NCI-H748 treated with DMSO at 0.1 percent for 48 hours (cell line): ENCODE measurements at regions not wholly inside any gene's neighbourhood (a gene's known extent, or its start where the extent isn't known, plus 50 kb on each side); places are given as distances from the start of the nearest gene placed in this dataset.
"Not testable (repeated sequence)": the region's sequence is repeated elsewhere in the genome, so short reads cannot be mapped to it uniquely, and the experiment has no call there.

Experiments used
- DNase-seq: peaks from one replicate; lab custom pipeline; 2025; lab: John Stamatoyannopoulos, UW

GRCh38 chr12:25794571-25794970 lies 163.9 kb upstream of the RASSF8 start:
- no peak for DNase-seq

DNA sequence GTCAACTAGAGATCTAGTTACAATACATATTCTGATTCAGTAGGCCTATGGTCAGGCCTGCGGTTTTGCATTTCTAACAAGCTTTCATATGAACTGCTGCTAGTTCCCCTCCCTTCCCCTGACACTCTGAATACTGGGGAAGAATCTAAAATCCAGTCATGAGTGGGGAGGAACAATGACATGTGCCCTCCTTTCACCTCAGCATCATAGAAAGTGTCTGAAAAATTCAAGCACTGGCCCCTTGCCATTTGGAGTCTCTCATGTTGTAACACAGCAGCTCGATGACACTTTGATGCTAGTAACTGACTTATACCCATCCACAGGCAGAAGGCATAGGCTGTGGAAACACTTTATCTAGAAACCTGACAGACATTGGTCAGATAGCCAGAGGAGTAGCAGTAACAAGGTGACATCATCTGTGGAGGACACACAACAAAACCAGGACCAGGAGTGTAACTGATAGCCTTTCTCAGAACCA lies 161.9 kb upstream of the RASSF8 start:
- DNase-seq = no peak

DNA sequence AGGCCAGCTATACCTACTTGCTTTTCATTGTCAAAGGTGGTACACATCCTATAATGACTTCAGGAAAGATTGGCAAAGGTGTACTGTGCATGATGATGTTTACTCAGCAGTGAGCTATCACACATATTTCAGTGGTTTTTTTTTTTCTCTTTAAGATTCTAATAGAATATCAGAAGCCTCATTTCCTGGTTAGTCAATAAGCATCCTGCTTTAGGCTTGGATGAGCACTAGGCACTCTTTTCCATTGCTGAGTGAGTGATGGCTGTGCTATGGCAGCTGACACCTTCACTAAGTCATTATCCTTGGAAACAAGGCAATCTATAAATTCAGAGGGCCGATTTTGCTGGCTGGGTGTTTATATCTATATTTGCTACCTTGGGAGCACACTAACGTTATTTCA lies 161.1 kb upstream of the RASSF8 start:
- DNase-seq = no peak

DNA sequence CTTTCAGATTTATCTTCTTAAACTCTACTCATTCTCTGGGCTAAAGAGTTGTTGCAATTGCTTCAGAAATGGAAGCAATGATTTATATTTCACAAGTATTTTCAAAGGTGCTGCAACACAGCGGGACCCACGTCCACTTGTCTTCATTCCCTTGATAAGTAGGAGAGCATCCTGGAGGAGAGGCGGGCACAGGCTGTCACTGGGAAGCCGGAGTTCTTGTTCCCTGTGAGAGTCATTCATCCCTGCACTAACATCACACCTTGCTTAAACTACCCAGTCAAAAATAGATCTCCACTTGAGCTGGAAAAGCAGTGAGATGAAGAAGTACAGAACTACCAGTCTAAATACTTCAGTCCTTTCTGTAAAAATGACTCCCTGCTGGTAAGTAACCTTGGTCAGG lies 160.5 kb upstream of the RASSF8 start:
- DNase-seq = no peak

GRCh38 chr12:25800101-25800500 lies 158.4 kb upstream of the RASSF8 start:
- no peak for DNase-seq

DNA sequence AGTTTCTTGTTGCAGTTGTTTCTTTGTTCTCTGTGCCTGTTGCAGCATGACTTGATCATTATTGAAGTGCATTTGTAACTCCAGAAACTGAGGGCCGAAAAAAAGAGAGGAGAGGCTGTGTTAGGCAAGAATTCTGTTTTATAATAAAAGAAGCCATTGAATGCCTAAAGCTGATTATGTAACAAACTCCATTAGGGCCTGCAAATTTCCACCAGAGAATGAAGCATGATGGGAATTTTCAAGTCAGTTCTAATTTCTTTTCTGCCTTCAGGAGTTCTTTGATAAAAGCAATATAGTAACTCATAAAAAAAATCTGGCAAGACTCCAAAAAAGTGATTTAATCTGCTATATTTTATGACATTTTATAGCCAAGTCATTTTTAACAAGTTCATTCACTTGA lies 156.7 kb upstream of the RASSF8 start:
- DNase-seq = no peak

DNA sequence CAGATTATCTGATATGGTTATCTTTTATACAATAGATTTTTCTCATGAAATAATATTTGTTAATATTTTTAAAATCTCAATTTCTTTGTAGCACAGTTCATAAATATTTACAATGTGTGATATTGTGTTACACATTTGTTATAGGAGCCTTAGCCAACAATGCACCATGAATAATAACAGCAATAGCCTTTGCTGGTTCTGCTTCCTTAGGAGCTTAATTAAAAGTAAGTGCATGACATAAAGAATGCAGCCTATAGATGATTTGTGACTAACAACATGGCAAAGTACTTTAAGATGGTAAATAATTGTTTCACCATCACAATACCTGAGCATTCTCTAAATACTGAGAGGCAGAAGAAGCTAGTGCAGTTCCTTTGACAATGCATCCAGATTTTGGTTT lies 156.3 kb upstream of the RASSF8 start:
- DNase-seq = no peak

- not testable (repeated sequence) for DNase-seq
Observed at GRCh38 chr12:25803029-25803664, 155.3 kb upstream of the RASSF8 start.

- DNase-seq = not testable (repeated sequence)
Observed at GRCh38 chr12:25804286-25804685, 154.2 kb upstream of the RASSF8 start.

GRCh38 chr12:25806271-25806670 lies 152.2 kb upstream of the RASSF8 start:
- no peak for DNase-seq

DNA sequence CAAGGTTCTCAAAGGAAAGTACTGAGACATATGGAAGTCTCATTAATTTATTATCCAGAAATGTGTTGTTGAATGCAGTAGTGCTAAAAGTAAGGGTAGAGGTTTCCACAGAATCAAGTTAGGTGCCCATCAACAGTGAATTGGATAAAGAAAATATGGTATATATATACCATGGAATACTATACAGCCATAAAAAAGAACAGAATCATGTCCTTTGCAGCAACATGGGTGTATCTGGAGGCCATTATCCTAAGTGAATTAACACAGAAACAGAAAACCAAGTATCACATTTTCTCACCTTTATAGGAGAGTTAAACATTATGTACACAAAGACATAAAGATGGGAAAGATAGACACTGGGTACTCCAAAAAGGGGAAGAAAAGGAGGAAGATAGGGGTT lies 149.9 kb upstream of the RASSF8 start:
- DNase-seq = no peak

DNA sequence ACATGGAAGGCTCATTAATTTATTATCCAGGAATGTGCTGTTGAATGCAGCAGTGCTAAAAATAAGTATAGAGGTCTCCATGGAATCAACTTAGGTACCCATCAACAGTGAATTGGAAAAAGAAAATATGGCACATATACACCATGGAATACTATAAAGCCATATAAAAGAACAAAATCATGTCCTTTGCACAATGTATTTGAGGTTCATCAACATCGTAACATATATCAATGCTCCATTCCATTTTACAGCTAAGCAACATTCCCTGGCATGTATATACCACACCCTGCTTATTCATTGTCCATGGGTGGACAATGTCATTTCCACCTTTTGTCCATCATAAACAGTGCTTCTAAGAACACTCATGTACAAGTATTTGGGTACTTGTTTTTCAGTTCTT lies 147.8 kb upstream of the RASSF8 start:
- no peak for DNase-seq

DNA sequence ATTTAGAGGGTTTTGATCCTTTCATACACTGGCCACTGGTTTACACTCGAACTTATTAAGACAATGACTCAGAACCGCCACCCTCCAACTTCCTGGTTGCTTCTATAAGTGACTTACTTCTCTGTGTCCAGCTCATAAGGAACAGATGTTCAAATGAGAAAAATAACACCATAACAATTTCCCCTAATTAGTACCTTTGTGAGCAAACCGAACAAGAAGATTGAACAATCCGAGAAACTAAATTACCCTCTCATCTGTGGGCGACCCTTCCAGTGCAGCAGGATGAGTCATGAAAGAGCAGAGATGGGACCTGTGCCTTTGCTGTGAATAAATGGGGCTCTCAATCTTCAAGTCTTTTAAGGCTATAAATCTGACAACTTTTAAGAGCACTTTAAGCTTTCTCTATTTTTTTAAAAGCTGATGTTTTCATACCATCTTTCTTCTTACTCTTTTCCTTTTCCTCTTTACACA lies 146.8 kb upstream of the RASSF8 start:
- no peak for DNase-seq

- no peak for DNase-seq
Observed at GRCh38 chr12:25812295-25812694, 146.2 kb upstream of the RASSF8 start.

DNA sequence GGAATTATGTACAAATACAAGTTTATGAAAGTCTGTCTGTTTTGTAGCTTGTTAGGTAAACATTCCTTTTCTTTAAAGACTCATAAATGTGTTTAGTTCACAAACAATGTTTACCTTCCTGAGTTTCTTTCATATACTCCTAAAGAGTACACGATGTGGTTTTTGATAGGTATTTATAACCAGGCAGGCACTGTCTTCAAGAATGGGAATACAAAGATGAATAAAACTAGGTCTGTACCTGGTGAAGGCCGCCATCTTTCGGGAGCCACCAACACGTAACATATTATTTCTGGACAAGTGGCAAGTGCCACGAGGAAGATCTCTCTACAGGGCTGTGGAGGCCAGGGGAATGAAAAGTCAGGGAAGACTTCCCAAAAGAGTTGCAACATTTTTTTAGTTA lies 144.6 kb upstream of the RASSF8 start:
- no peak for DNase-seq

GRCh38 chr12:25816637-25817036 lies 141.8 kb upstream of the RASSF8 start:
- no peak for DNase-seq

GRCh38 chr12:25817166-25817565 lies 141.3 kb upstream of the RASSF8 start:
- DNase-seq = no peak

DNA sequence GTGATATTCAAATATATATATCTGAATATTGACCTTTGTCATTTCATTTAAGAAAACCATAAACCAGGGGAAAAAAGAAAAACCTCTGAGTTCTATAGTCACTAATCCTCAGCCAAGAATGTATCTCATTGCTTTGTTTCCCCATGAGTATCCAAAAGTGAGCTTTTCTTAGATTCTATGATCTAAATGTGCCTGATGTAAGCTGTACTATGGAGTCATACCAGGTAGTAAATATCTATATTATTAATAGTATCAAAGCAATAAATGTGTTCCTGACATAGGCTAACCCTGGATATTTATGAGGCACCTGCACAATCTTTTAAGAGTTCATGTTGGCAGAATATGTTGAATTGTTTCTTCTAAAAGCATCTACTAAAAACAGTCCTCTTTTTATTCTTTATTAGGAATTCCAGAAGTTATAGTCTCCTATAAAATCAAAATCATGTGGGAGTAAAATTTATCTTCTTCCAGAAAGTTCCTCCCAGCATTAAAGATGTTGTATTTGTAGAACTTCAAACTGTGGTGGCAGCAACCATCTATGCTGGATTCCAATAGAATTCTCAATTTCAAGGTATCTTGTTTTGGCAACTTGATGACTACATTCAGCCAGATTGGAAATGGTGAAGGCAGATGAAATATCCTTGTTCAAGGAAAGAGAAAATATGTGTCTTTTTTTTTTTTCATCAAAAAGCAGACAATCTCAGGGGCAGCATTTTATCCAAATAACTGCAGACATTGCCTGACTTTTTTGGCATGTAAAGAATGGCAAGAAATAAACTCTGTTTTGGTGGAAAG lies 139.7 kb upstream of the RASSF8 start:
- DNase-seq = no peak

DNA sequence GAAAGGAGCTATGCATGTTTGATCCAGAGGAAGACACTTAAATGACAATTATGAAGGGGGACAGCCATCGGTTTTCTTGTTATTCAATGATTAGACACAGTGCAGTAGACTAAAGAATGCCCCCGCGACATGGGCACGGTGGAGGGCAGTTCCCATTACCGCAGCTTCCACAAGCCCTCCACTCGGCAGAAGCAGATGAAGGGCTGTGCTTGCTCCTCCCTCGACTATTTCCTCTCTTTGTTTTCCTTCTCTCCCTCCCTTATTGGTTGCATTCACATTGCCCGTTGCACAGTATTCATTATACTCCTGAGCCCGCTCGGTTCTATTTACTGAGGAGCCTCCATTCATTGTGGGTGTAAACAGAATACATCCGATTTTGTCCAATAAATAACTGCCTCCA lies 138.8 kb upstream of the RASSF8 start:
- no peak for DNase-seq

DNA sequence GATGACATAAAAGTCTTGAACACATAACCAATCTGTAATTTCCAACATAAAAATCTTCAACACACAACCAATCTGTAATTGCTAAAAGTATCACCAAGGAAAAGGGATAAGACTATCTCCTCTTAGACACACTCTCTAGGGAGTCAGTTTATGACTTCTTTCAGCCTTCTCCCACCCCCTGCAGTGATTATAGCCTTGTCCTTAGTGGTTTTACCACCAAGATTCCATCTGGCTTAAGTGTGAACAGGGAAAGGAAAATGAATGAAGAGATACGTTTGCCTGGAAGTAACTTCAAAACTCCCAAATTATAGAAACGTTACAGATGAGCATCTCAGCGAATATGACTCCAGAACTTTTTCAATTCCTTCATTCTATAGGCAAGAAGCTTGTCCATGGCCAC lies 136.2 kb upstream of the RASSF8 start:
- no peak for DNase-seq

DNA sequence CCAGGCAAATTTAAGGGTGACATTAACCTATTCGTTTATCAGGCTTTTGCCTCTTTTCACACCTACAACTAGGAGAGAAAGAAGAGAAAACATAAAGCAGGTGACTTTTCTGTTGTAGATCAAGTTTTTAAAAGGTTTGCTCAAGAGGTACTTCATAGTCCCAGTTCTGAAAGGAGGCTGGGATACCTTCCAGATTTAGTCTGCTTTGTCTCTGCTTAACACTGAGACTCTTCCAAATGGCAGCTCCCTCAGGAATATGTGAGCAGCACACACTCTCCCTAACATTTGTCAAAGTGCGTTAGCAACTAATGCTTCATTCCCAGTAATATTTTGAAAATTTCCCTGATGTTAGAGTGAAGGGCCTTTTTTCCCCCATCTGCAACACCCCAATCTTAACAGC lies 133.7 kb upstream of the RASSF8 start:
- no peak for DNase-seq

- no peak for DNase-seq
Observed at GRCh38 chr12:25825446-25825845, 133.0 kb upstream of the RASSF8 start.

DNA sequence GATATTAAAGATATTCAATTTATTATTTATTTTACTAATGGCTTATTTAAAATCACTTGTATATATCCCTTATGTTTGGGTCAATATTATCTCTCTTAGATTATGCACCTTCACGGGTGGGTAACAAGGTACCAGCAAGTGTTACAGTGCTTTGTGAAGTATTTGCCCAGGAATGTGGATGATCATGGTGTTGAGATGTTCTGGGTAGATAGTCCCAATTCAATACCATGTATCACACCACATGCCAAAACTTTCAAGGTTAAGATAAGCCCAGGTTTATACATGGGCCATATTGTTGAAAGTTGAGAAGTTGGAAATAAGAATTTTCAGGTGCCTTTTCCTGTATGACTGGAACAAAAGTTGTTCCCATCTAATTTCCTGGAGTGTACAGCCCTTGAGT lies 131.3 kb upstream of the RASSF8 start:
- no peak for DNase-seq

DNA sequence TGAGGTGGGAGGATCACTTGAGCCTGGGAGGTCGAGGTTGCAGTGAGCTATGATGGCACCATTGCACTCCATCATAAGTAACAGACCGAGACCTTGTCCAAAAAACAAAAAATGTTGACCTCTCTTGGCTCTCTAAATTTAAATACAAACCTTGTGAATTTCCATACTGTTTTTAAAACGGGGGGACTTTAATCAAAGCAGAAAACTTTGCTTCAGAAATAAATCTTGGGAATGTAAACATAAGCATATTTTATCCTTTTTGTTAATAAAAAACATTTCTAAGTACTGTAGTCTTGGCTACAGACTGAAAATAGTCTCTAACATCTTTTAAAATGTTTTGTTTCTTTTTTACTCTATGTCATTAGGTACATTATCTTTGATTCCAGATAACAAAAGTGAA lies 130.7 kb upstream of the RASSF8 start:
- DNase-seq = no peak
